ENCODE measurements at regions not wholly inside any gene's neighbourhood (a gene's known extent, or its start where the extent isn't known, plus 50 kb on each side); places are given as distances from the start of the nearest gene placed in this dataset.

GRCh38 chr5:82513738-82514137 is 235.6 kb upstream of the RPS23 start:
- Histone ChIP-seq H3K4me3 (ENCODE audit: low read length, poor library complexity, severe bottlenecking) (no peak overlapping the region), H3K9me2 (replicated peaks; ENCODE audit: low read depth, low read length) (no peaks in the 10 kb centered on the region), H3K9ac (ENCODE audit: low read depth, low read length, poor library complexity, severe bottlenecking) (no peak overlapping the region), H3F3A (ENCODE audit: low read depth) (no peaks in the 10 kb centered on the region), H3K9me3 (ENCODE audit: insufficient read depth, low read depth, low read length) (no peaks in the 10 kb centered on the region), H3K27me3 (ENCODE audit: insufficient read depth, low read length, poor library complexity, severe bottlenecking) (no peaks in the 10 kb centered on the region), H3K36me3 (ENCODE audit: insufficient read depth, low read length) (no peaks in the 10 kb centered on the region), H2AFZ (ENCODE audit: low read length) (no peak overlapping the region), H4K20me1 (ENCODE audit: insufficient read depth, low read length, poor library complexity, severe bottlenecking) (no peaks in the 10 kb centered on the region), H3K79me2 (ENCODE audit: insufficient read depth, low read length) (no peaks in the 10 kb centered on the region), H3K4me1 (ENCODE audit: insufficient read depth, low read length, poor library complexity, severe bottlenecking) (no peaks in the 10 kb centered on the region), H3K4me2 (ENCODE audit: low read depth, low read length, poor library complexity, severe bottlenecking) (no peak overlapping the region)
- TF ChIP-seq, protein P1, sequence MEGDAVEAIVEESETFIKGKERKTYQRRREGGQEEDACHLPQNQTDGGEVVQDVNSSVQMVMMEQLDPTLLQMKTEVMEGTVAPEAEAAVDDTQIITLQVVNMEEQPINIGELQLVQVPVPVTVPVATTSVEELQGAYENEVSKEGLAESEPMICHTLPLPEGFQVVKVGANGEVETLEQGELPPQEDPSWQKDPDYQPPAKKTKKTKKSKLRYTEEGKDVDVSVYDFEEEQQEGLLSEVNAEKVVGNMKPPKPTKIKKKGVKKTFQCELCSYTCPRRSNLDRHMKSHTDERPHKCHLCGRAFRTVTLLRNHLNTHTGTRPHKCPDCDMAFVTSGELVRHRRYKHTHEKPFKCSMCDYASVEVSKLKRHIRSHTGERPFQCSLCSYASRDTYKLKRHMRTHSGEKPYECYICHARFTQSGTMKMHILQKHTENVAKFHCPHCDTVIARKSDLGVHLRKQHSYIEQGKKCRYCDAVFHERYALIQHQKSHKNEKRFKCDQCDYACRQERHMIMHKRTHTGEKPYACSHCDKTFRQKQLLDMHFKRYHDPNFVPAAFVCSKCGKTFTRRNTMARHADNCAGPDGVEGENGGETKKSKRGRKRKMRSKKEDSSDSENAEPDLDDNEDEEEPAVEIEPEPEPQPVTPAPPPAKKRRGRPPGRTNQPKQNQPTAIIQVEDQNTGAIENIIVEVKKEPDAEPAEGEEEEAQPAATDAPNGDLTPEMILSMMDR (conservative IDR thresholded peaks at IDR 0.05; ENCODE audit: low read length): no peak
- TF ChIP-seq EZH2phosphoT487 (IDR thresholded peaks at IDR 0.05; ENCODE audit: borderline replicate concordance): no peak

- Histone ChIP-seq H3K4me1 (ENCODE audit: insufficient read depth, low read length, poor library complexity, severe bottlenecking) (no peaks in the 10 kb centered on the region), H3K4me3 (ENCODE audit: low read length, poor library complexity, severe bottlenecking) (no peak overlapping the region), H3K9me2 (replicated peaks; ENCODE audit: low read depth, low read length) (no peaks in the 10 kb centered on the region), H3F3A (ENCODE audit: low read depth) (no peaks in the 10 kb centered on the region), H3K9me3 (ENCODE audit: insufficient read depth, low read depth, low read length) (no peaks in the 10 kb centered on the region), H3K27me3 (ENCODE audit: insufficient read depth, low read length, poor library complexity, severe bottlenecking) (no peaks in the 10 kb centered on the region), H3K4me2 (ENCODE audit: low read depth, low read length, poor library complexity, severe bottlenecking) (no peak overlapping the region), H2AFZ (ENCODE audit: low read length) (no peak overlapping the region), H3K9ac (ENCODE audit: low read depth, low read length, poor library complexity, severe bottlenecking) (no peak overlapping the region), H3K36me3 (ENCODE audit: insufficient read depth, low read length) (no peaks in the 10 kb centered on the region), H3K79me2 (ENCODE audit: insufficient read depth, low read length) (no peaks in the 10 kb centered on the region), H4K20me1 (ENCODE audit: insufficient read depth, low read length, poor library complexity, severe bottlenecking) (no peaks in the 10 kb centered on the region)
- no peak for TF ChIP-seq EZH2phosphoT487 (IDR thresholded peaks at IDR 0.05; ENCODE audit: borderline replicate concordance)
- TF ChIP-seq, protein P1 (conservative IDR thresholded peaks at IDR 0.05; ENCODE audit: low read length): no peak
Measured at GRCh38 chr5:82512025-82512424, 233.9 kb upstream of the RPS23 start.

GRCh38 chr5:82511134-82511533 is 233.0 kb upstream of the RPS23 start:
- Histone ChIP-seq H3K9me2 (replicated peaks; ENCODE audit: low read depth, low read length) (no peaks in the 10 kb centered on the region), H3K9ac (ENCODE audit: low read depth, low read length, poor library complexity, severe bottlenecking) (no peak overlapping the region), H3K27me3 (ENCODE audit: insufficient read depth, low read length, poor library complexity, severe bottlenecking) (no peaks in the 10 kb centered on the region), H3K4me2 (ENCODE audit: low read depth, low read length, poor library complexity, severe bottlenecking) (no peak overlapping the region), H4K20me1 (ENCODE audit: insufficient read depth, low read length, poor library complexity, severe bottlenecking) (no peaks in the 10 kb centered on the region), H3K36me3 (ENCODE audit: insufficient read depth, low read length) (no peaks in the 10 kb centered on the region), H3F3A (ENCODE audit: low read depth) (no peaks in the 10 kb centered on the region), H2AFZ (ENCODE audit: low read length) (no peak overlapping the region), H3K4me3 (ENCODE audit: low read length, poor library complexity, severe bottlenecking) (no peak overlapping the region), H3K9me3 (ENCODE audit: insufficient read depth, low read depth, low read length) (no peaks in the 10 kb centered on the region), H3K79me2 (ENCODE audit: insufficient read depth, low read length) (no peaks in the 10 kb centered on the region), H3K4me1 (ENCODE audit: insufficient read depth, low read length, poor library complexity, severe bottlenecking) (no peaks in the 10 kb centered on the region)
- TF ChIP-seq, protein P1 (conservative IDR thresholded peaks at IDR 0.05; ENCODE audit: low read length): no peak
- TF ChIP-seq EZH2phosphoT487 (IDR thresholded peaks at IDR 0.05; ENCODE audit: borderline replicate concordance): no peak

Data from Loucy (cell line).